ENCODE measurements at regions not wholly inside any gene's neighbourhood (a gene's known extent, or its start where the extent isn't known, plus 50 kb on each side); places are given as distances from the start of the nearest gene placed in this dataset.

GRCh38 chr2:231655894-231656293 lies 52.4 kb upstream of the PTMA start:
- Mint-ChIP-seq H3K9me3 (ENCODE audit: unreplicated experiment) (no peaks in the 10 kb centered on the region), H3K4me3 (ENCODE audit: unreplicated experiment) (no peak overlapping the region), H3K36me3 (ENCODE audit: unreplicated experiment) (no peaks in the 10 kb centered on the region), H3K27ac (ENCODE audit: unreplicated experiment) (no peak overlapping the region), H3K4me1 (ENCODE audit: unreplicated experiment) (peaks cover 10% of the 10 kb centered on the region), H3K27me3 (ENCODE audit: unreplicated experiment) (no peaks in the 10 kb centered on the region)
- no peak for TF ChIP-seq CTCF (IDR thresholded peaks at IDR 0.05)
- DNase-seq (ENCODE audit: extremely low spot score, unreplicated experiment), result no peak

All from osteocyte (in vitro differentiated cells).